ENCODE measurements at regions not wholly inside any gene's neighbourhood (a gene's known extent, or its start where the extent isn't known, plus 50 kb on each side); places are given as distances from the start of the nearest gene placed in this dataset.

GRCh38 chr5:61918611-61919010 lies 387.4 kb upstream of the KIF2A start:
- DNase-seq, result no peak

- no peak for DNase-seq
These were observed 386.1 kb upstream of the KIF2A start for GRCh38 chr5:61919920-61920319.

GRCh38 chr5:61924251-61924650 lies 381.8 kb upstream of the KIF2A start:
- DNase-seq, result no peak

- no peak for DNase-seq
These were observed 379.1 kb upstream of the KIF2A start for GRCh38 chr5:61926911-61927310.

- DNase-seq, result no peak
These were observed 374.8 kb upstream of the KIF2A start for GRCh38 chr5:61931236-61931635.

- no peak for DNase-seq
These were observed 372.0 kb upstream of the KIF2A start for GRCh38 chr5:61933787-61934626.

GRCh38 chr5:61941637-61942036 lies 364.4 kb upstream of the KIF2A start:
- DNase-seq, result no peak

GRCh38 chr5:61942462-61943049 lies 363.4 kb upstream of the KIF2A start:
- DNase-seq, result no peak

GRCh38 chr5:61943713-61944112 lies 362.3 kb upstream of the KIF2A start:
- DNase-seq, result no peak

- no peak for DNase-seq
These were observed 357.9 kb upstream of the KIF2A start for GRCh38 chr5:61948151-61948550.

- no peak for DNase-seq
These were observed 356.8 kb upstream of the KIF2A start for GRCh38 chr5:61949054-61949678.

- DNase-seq, result no peak
These were observed 356.1 kb upstream of the KIF2A start for GRCh38 chr5:61949679-61950435.

- DNase-seq, result no peak
These were observed 354.7 kb upstream of the KIF2A start for GRCh38 chr5:61951295-61951694.

- DNase-seq, result no peak
These were observed 352.1 kb upstream of the KIF2A start for GRCh38 chr5:61953913-61954312.

GRCh38 chr5:61964201-61964600 lies 341.8 kb upstream of the KIF2A start:
- DNase-seq, result no peak

GRCh38 chr5:61965069-61965468 lies 340.9 kb upstream of the KIF2A start:
- no peak for DNase-seq

- no peak for DNase-seq
These were observed 340.5 kb upstream of the KIF2A start for GRCh38 chr5:61965490-61965889.

- DNase-seq, result no peak
These were observed 339.6 kb upstream of the KIF2A start for GRCh38 chr5:61966296-61966955.

- no peak for DNase-seq
These were observed 339.0 kb upstream of the KIF2A start for GRCh38 chr5:61966997-61967396.

GRCh38 chr5:61967681-61968080 lies 338.3 kb upstream of the KIF2A start:
- DNase-seq, result no peak

GRCh38 chr5:61969347-61969746 lies 336.7 kb upstream of the KIF2A start:
- no peak for DNase-seq

GRCh38 chr5:61969755-61970154 lies 336.3 kb upstream of the KIF2A start:
- no peak for DNase-seq

- DNase-seq, result no peak
These were observed 335.8 kb upstream of the KIF2A start for GRCh38 chr5:61970218-61970617.

Data from stimulated activated CD4-positive, alpha-beta T cell treated with anti-CD3 and anti-CD28 coated beads, Interleukin-4, amount 100 ng/mL, for 24 hours (primary cell).